A204.1 (cell line): ENCODE measurements at regions not wholly inside any gene's neighbourhood (a gene's known extent, or its start where the extent isn't known, plus 50 kb on each side); places are given as distances from the start of the nearest gene placed in this dataset.
A peak's percentile ranks its signal among the peaks of the same experiment; 100 is the strongest.
"Not testable (repeated sequence)": the region's sequence is repeated elsewhere in the genome, so short reads cannot be mapped to it uniquely, and the experiment has no call there.

Experiments used
- FAIRE-seq: peaks from 2 replicates; lab custom pipeline; 2012; peaks lifted over from hg19 to GRCh38; lab: Jason Lieb, UNC

DNA sequence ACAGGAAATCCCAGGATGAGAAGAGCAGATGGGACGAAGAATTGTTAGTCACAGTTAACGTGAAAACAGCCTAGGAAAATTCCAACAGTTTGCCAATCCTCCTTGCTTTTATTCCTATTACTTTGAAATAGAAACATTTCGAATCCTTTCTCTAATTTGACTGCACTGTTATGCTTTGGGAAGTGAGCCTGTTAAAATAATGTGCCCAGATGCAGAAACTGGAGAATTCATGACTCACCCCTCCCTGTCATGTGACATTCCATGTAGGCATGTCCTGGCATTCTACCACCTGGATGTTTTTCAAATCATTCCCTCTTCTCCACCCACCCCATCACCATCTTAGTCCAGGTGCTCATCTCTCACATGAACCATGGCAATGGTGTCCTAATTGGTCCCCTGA, 107.3 kb downstream of the MINAR1 start:
- FAIRE-seq, result no peak

DNA sequence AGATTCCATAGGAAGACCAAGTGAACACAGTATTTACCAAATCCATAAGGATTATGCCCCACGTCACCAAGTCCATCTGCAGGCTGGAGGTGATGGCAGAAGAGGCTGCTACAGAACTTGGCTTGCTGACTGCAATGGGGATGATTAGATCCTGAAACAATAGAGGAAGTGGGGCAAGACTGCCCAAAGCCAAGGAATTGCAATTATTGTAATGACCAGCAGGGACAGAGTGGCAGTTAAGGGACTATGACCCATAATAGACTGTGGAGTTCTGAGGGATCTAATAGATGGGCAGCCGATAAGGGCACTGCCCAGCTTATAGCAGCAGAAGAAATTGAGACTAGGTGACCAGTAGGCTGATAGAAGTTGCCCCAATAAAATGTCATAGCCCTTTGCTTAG, 108.4 kb downstream of the MINAR1 start:
- FAIRE-seq, result no peak

DNA sequence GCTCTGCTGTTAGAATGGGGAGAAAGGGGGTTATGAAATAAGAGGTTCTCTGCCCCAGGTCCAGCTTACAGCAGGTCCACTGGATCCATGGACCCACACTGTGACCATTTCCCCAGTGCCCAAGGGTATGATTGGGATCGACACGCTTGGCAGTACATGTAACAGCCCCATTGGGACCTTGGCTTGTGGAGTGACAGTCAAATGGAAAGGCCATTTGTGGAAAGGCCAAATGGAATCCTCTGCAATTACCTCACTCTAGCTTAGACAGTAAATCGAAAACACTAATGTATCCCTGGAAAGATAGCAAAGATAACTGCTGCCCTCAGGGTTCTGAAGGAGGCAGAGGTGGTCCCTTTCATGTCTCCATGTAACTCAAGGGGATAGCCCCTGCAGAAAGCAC, 109.1 kb downstream of the MINAR1 start:
- FAIRE-seq, result no peak

DNA sequence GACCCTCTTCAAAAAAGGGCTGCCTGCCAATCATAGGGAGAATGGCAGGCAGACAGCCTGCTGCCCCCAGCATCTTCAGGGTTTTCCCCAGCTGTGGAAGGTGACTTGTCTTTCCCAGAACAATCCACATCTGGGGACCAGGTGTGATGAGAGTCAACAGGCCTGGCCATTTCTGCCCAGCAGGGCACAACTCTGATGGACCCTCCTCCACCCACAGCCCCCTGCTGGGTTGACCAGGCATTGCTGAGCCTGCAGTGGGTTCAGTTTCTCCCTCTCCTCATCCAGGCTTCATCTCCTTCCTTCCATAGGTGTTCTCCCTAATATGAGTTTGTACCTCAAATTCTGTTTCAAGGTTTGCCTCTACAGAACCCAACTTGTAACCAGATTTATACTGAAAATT, 111.0 kb downstream of the MINAR1 start:
- no peak for FAIRE-seq

DNA sequence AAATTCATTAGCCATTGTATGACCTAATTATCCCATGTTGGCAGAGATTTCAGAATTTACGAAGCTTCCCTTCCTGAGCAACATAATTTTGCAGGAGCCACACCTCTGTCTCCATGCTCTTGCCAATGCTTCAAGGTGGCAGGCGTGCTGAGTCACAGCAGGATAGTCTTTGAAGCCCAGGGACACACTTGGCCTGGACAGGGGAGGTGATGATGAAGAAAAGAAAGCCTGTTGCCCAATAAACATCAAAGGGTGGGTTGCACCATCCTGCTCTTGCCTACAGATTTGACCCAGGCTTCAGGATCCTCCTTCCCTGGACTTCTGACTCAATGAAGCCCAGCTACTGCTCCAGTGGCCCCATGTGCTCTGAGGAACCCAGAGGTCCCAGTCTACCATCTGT, 117.1 kb downstream of the MINAR1 start:
- FAIRE-seq, result no peak

DNA sequence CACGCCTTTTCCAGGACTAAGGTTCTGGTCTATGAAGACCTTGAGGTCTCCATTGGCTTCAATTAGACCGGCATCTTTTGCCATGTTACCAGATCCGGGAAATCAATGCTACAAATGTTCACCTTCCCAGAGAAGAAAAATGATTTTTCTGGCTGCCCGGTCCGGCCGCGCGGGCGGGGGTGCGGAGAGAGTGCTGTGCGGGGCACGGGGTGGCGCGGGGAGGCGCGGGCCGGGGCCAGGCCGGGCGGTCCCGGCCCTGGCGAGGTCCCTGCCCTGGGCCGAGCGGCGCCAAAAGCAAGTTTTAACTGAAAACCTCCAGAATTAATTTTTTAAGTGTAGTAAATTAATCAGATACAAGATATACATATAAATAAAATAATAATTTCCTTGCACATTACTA, 128.2 kb downstream of the MINAR1 start:
- no peak for FAIRE-seq

DNA sequence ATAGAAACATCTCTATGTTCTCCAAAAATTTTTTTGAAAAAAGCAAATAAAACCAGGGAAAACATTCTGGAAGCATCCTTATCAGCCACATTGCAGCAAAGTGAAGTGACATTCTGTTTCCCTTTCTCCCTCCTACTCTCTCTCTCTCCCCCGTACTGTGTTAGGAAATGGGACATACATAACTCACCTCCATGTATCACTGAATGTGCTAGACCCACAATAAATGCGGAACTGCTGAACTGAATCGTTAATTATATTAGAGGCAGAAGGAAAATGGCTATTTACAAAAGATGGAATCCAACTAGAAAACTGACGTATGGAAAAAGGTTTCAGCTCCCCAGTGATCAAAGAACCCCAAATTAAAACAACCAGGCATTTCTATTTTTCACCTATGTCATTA, 129.8 kb downstream of the MINAR1 start:
- no peak for FAIRE-seq

DNA sequence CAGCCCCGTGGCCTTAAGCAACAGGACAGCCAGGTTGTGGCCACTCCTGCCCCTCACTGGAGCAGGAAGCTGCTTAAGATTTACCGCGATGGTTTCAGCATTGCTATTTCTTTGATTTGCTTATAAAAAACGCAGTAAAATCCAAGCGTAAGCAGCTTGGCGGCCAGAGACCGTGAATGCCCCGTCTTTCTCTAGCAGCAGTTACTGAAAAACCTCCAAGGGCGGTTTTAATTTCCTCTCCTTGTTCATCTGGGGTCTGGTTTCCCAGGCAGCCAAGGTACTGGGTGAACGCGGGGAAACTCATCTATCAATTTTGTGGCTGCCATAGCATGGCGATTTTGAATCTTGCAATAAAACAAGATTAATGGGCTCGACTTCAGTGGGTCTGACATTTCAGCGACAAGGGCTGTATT, 130.3 kb downstream of the MINAR1 start:
- no peak for FAIRE-seq

DNA sequence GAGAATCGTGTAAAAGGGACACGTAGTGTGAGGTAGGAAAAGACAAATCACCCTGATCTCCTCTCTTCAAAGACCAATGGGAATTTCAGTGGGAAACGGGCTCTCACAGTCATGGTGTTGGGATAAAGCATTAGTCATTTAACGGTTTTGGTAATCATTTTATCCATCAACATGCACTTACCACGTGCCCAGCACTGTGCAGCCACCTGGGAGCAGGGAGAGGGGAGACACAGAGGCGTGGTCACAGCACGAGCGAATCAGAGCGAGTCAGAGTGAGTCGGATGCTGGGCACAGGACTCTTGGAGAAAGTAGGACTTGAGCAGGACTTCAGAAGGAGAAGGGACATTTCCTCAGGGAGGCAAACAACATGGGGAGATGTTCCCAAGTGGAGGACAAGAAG, 130.8 kb downstream of the MINAR1 start:
- no peak for FAIRE-seq

DNA sequence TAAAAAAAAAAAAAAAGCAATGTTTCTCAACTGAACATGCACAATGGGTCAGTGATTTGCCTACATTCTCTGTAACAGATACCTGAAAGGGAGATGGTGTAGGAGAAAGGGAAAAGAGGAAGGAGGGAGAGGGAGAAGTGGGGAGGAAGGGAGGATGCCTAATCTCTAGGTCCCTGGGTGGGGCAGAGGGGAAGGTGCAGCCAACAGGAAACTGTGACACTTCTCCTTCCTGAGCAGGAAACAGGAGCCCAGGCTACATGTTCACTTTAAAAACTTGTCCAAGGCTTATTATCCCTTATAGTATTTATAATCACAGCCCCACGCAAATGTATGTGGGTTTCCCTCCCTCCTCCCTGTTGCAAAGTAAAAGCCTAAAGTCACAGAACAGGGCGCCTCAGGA, 137.9 kb downstream of the MINAR1 start:
- no peak for FAIRE-seq

DNA sequence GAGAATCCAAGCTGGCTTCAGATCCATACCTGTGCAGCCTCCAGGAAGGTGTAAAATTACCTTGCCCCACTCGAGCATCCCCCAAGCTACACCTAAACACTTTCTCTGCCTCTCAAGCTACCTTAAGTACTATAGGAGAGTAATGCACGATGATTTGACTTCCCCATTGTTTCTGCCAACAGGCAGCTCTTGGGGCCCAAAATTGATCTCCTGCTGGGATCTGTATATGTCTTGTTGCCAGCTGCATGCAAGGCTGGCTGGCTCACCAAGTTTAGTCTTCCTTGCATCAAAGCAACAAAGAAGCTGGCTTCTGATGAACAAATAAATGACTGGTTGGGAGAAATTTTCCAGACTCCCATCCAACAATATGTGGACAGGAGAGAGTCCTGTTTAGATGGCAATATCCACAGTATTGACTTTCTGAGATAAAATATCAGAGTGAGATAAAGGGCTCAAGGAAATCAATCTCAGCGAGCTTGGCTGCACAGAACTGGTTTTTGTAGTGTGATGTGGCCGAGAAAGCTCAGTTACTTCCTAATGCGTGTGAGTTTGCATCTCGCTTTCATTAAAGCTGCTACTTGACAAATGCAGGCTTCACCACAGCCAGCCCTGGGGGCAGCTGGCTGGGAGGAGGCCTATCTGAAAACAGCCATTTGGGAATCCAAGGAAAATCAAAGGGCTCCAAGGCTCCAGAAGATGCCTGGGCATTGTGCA, 140.7 kb downstream of the MINAR1 start:
- FAIRE-seq, result no peak

DNA sequence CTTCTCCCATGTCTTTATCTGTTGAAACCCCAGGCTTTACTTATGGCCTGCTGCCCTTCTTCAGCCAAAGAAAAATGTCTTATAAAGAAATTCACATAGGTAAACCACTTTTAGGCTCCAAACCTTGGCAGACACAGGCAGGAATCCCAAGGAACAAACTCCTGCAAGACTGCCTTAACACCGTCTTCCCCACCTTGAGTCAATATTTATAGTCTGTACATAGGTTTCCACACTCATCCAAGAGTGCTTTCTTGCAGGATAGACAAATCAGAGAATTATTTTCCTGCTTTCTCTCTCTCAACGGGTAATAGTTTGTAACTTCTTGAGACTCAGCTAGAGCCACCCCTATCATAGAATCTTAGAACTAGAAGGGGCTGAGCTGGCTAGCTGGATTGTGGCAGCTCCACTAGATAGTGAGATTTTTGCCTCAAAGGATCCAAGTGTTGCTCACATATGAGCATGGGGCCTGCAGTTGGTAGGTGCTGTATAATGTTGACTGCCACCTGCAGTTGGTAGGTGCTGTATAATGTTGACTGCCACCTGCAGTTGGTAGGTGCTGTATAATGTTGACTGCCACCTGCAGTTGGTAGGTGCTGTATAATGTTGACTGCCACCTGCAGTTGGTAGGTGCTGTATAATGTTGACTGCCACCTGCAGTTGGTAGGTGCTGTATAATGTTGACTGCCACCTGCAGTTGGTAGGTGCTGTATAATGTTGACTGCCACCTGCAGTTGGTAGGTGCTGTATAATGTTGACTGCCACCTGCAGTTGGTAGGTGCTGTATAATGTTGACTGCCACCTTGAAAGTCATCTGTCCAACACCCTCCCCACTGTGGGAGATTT, 142.5 kb downstream of the MINAR1 start:
- FAIRE-seq, result not testable (repeated sequence)

DNA sequence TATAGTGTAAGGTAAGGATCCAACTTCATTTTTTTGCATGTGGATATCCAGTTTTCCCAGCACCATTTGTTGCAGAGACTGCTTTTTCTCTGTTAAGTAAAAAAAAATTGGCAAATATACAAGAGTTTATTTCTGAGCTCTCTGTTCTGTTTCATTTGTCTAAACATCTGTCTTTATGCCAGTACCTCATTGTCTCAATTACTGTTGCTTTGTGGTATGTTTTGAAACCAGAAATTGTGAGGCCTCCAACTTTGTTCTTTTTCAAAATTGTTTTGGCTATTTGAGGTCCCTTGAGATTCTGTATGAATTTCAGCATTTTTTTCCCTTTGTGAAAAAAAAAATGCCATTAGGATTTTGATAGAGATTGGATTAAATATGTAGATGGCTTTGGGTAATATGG, 150.5 kb downstream of the MINAR1 start:
- no peak for FAIRE-seq

DNA sequence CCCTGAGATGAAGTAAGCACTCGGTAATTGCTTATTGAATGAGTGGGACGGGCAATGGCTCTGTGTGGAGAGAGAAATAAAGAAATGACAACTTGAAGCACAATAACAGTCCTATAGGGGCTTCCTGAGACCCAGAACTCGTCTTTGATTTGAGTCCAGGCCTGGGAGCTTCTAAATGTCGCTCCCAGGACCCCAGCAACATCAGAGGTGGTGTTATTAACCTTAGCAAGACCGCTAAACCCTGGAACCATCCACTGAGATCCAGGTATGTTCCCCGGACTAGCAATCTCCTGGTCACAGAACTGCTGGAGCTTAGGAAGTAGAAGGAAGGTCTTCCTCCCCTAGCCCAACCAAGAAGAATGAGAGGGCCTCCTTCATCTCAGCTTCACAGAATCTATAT, 160.0 kb downstream of the MINAR1 start:
- no peak for FAIRE-seq

DNA sequence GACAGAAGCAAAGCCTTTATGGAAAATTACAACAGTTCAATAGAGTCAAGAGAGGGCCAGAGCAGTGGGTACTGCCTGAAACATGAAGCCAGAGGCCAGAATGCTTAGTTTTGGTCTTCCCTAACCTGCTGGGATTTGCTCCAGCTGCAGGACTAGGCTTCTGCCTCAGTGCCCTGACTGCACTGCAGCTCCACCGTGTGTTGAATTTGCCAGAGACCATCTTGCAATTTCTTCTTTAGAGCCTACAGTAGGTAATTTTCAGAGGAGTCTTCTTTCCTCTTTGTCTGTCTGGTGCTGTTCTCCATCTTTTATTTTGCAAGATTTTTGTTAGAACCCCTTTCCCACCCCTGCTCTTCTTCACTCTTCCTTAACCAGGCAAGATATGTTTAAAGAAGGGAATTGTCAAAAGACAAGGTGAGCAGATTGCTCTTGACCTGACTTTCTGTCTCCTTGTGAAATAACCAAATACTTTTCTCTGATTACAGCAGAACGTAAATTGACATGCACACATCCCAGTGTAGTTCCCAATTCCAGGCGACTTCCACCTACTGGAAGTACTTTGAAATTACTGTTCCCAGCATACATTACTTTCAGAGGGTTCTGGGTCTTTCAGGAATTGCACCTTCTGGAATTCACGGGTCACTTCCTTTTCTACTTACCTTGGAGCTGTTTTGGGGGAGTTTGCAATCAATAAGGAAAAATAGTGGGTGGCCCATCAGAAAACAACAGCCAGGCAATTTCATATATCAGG, 161.2 kb downstream of the MINAR1 start:
- FAIRE-seq, result no peak

DNA sequence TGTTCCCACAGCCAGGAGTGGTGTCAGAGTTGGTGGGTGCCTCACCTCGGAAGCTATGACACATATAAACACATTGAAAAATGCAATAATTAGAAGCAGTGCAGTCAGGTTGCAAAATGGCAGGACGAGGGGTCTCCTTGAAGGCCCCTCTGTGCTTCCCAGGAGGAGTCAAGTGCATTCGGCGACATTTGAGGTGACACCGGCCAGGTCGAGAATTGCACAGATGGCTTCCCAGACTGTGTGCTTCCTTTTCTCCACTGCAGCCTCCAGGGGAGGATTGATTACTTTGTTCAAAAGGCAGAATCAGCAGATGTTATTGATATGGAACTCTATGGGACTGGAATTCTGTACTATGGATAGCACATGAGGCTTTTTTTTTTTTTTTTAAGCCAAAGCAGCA, 163.2 kb downstream of the MINAR1 start:
- no peak for FAIRE-seq

DNA sequence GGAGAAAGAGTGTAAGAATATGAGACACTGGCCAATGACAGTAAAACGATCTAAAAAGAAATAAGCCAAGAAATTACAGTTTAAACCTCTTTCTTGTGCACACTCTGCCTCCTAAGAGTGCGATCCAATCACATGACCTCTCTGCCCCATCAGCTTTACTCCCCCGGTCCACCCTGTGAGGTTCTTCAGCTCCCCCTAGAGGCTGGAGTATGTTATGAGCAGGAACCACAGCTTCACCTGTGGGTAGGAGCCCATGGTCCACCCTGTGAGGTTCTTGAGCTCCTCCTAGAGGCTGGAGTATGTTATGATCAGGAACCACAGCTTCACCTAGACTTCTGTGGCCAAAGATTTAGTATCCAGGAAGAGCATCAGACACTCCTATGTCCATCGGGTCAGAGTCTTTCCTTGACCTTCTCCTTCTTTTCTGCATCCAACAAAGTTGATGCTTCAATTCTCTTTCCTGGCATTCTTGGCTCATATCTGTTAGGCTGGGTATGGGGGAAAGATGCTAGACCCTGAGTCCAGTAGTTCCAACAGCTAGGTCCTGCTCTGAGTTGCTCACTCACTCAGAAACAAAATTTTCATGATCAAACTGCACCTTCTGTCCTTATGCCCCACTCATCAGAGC, 164.0 kb downstream of the MINAR1 start:
- FAIRE-seq, result peak; percentile 89

DNA sequence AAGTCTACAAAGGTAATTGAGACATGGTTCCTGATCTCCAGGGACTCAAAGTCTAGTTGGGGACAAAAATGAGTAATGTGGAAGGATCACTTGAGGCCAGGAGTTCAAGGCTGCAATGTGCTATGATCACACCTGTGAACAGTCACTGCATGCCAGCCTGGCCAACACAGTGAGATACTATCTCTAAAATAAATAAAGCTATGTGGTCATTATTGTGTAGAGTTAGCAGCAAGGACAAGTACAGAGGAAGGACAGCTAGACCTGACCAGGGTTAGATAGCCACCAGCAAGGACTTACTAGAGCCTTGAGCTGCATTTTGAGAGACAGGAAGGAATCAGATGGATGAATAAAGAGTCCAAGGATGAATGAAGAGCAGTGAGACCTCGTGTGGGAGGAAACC, 166.5 kb downstream of the MINAR1 start:
- no peak for FAIRE-seq

DNA sequence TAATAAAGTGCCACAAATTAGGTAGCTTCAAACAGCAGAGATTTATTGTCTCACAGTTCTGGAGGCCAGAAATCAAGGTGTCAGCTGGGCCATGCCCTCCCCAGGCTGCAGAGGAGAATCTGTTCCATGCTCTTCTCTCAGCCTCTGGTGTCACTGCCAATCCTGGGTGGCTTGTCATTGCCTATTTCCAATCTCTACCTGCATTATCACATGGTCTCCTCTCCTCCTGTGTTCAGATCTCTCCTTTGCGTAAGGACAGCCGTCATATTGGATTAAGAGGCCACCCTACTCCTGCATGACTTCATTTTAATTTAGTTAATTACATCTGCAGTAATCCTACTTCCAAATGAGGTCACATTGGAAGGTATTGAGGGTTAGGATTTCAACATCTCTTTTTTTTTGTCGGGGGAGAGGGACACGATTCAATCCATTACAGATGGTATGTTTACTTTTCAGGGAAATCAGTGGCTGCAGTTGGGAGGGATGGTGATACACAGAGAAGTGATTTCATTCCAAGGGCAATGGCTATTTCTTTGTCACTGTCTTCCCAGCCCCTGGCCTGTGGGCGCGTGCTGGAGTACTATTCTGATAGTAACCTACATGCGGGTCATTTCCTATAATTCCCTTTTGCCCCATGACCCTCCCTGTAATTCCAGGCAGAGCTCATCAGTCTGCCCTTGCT, 169.4 kb downstream of the MINAR1 start:
- FAIRE-seq, result no peak

DNA sequence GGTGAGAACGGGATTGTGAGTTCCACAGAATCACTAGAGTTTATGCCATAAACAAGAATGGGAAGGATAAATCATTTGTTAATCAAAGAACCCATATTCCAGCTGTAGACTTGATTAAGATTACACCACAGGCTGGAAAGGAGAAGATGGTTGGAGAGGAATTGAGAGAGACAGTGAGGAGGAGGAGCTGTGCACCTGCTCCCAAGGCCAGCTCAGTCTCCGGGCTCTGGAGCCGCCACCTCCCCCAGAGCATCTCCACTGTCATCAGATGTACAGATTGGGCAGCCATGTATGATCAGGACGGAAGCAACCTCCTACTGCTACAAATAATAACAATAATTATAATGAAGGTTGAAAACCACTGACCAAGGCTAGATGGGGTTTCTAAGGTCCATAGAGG, 170.0 kb downstream of the MINAR1 start:
- no peak for FAIRE-seq

DNA sequence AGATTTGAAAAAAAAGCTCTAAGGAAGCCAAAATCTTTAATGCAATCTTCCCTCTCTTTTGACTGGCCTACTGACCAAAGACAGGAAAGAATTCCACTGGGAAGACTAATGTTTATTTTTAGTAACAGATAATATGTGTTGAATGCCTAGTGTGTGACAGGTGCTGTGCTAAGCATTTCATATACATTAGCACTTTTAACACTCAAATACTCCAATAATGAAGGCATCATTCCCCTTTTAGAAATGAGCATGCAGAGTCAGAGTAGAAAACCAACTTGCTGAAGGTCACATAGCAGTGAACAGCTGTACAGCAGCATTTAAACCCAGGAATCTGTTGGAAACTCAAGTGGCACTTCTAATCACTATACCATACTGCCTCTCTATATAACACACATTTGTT, 170.6 kb downstream of the MINAR1 start:
- FAIRE-seq, result no peak

DNA sequence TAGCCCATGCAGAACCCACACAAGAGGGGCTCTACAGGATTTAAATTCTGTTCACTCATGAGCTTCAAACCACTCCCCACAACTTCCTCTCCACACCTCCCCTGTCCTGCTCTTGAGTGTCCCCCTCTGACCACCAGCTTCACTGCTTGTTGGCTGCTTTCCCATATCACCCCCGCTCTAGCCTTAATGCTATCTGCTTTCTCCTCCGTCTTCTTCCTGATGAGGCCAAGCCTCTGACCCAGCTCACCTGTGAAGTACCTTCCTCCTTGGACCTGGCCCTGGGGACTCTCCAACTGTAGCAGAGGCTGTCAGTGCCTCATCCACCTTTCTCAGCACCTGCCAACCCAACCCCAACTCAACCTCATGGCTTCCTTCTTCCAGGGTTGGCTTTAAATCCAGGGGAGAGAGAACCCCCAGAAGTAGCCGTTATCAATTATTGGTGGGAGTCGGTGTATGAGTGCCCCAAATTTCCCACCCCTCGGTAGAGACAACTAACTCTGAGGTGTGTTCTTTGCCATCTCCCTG, 174.8 kb downstream of the MINAR1 start:
- FAIRE-seq, result no peak
